Subcutaneous abdominal adipose tissue (tissue), 5 donors: ENCODE measurements at regions not wholly inside any gene's neighbourhood (a gene's known extent, or its start where the extent isn't known, plus 50 kb on each side); places are given as distances from the start of the nearest gene placed in this dataset.

Source experiments
- H3K27ac ChIP-seq: one replicate; pipeline ENCODE4 v1.7.0; 2013; ENCODE audit warnings: low read depth, mild to moderate bottlenecking, inconsistent platforms, low read length, moderate library complexity
- H3K27me3 ChIP-seq, 5 donors: one replicate each; pipeline ENCODE4 v1.7.0; 2013; ENCODE audit warnings: low read length in 5 of 5, inconsistent platforms in 1 of 5; ENCODE audit not compliant: control insufficient read depth in 5 of 5, insufficient read depth in 4 of 5
- H3K36me3 ChIP-seq, 5 donors: one replicate each; pipeline ENCODE4 v1.7.0; 2013; ENCODE audit warnings: low read length in 5 of 5; ENCODE audit not compliant: control insufficient read depth in 5 of 5, insufficient read depth in 5 of 5
- H3K4me1 ChIP-seq, 5 donors: one replicate each; pipeline ENCODE4 v1.7.0; 2013; ENCODE audit warnings: low read length in 5 of 5, mild to moderate bottlenecking in 3 of 5, moderate library complexity in 1 of 5; ENCODE audit not compliant: control insufficient read depth in 5 of 5, insufficient read depth in 5 of 5
- H3K4me3 ChIP-seq, 5 donors: one replicate each; pipeline ENCODE4 v1.7.0; 2013; ENCODE audit warnings: low read length in 5 of 5, low read depth in 1 of 5
- H3K9ac ChIP-seq, 5 donors: one replicate each; pipeline ENCODE4 v1.7.0; 2013; ENCODE audit warnings: low read length in 5 of 5, mild to moderate bottlenecking in 4 of 5, moderate library complexity in 3 of 5
- H3K9me3 ChIP-seq, 5 donors: one replicate each; pipeline ENCODE4 v1.7.0; 2013; ENCODE audit warnings: low read length in 5 of 5; ENCODE audit not compliant: control insufficient read depth in 5 of 5
- donor health status: healthy.
- donor health status: healthy.
- donor health status: healthy.
- donor health status: healthy.
- donor health status: healthy.

DNA sequence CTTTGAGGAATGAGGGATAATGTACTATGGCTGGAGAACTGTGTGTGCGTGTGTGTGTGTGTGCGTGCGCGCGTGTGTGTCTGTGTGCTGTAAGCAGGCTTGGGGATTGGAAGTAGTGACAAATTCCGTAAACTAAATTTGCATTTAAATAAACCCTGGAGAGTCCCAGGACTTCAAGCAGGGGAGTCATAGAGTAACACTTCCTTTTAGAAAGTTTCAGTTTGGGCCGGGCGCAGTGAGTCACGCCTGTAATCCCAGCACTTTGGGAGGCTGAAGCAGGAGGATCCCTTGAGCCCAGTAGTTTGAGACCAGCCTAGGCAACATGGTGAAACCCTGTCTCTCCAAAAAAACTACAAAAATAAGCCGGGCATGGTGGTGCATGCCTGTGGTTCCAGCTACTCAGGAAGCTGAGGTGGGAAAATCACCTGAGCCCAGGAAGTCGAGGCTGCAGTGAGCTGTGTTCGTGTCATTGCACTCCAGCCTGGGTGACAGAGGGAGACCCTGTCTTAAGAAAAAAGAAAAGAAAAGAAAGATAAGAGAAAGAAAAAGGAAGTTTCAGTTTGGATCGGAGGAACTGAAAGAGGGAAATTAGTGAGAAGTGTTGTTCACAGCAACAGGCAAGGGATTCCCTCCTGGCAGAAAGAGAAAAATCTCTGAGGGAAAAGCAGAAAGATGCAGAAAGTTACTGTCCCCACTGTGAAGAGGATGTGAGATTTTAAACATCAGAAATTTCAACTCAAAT, 222.7 kb upstream of the SOX5 start:
- Histone ChIP-seq H3K27ac (no peak overlapping the region), H3K9me3 (no peaks in the 10 kb centered on the region), H3K27me3 (no peaks in the 10 kb centered on the region), H3K9ac (no peak overlapping the region), H3K4me1 (peaks cover 0 to 4% (median 0%) of the 10 kb centered on the region in 5 donors), H3K4me3 (no peak overlapping the region), H3K36me3 (peaks cover 0 to 4% (median 2%) of the 10 kb centered on the region in 5 donors)

DNA sequence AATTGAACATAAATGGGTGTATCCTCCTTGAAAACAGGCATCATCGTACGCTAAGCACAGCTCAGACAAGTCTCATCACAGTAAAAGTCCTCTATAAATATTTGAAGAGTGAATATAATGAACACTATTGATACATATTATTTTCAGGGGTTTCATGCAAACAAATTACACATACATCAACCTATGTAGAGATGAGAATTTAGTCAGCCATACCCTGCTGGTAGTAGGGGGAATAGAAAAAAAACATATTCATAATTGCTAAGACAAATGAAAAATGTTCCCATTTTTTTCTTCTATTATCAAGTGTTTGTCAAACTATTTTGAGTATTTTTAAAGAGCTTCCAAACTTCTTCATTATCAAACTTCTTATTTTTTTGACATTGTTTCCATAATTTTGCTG, 205.6 kb upstream of the SOX5 start:
- H3K27me3 ChIP-seq: no peaks in the 10 kb centered on the region
- H3K9ac ChIP-seq: no peak overlapping the region
- no peaks in the 10 kb centered on the region for H3K9me3 ChIP-seq
- H3K4me1 ChIP-seq: no peaks in the 10 kb centered on the region
- no peak overlapping the region for H3K4me3 ChIP-seq
- no peak overlapping the region for H3K27ac ChIP-seq
- no peaks in the 10 kb centered on the region for H3K36me3 ChIP-seq

DNA sequence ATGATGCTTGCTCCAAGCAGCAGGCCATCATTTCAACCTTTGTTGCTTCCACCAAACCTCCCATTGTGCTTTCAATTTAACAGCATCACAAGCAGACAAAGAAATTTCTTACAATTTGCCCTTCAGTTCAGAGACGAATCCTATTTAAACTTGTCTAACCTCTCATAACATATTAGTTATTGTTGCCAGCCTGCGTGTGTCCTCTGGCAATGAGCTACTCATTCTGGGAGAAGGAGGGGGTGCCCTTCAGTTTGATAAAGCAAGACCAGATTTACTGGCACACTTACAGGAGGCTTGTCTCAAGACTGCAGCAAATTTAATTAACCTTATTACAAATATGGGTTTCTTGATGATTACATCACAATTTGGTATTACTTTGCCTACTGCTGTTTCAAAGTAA, 203.6 kb upstream of the SOX5 start:
- H3K9ac ChIP-seq: no peak overlapping the region
- H3K9me3 ChIP-seq: no peaks in the 10 kb centered on the region
- no peak overlapping the region for H3K4me3 ChIP-seq
- no peaks in the 10 kb centered on the region for H3K27me3 ChIP-seq
- H3K4me1 ChIP-seq: no peaks in the 10 kb centered on the region
- H3K27ac ChIP-seq: no peak overlapping the region
- H3K36me3 ChIP-seq: no peaks in the 10 kb centered on the region

DNA sequence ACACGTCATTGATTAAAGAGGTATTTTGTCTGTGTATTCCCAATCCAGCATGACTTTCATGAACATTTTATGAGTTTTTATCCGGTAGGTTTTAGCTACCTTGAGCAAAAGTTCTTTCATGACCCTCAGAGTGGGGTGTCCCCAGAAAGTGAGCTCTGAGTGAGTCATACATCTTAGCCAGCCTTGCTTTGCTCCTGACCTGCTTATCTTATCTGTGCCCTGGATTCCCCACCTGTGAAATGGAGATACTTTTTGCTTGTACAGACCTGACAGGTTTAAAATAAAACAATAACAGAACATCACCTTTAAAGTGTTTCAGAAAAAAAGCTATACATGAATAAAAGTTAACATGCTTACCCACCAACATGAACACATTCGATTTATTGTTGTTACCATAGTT, 202.8 kb upstream of the SOX5 start:
- Histone ChIP-seq H3K9ac (no peak overlapping the region), H3K36me3 (no peaks in the 10 kb centered on the region), H3K9me3 (no peaks in the 10 kb centered on the region), H3K4me3 (no peak overlapping the region), H3K27me3 (no peaks in the 10 kb centered on the region), H3K4me1 (no peaks in the 10 kb centered on the region), H3K27ac (no peak overlapping the region)

DNA sequence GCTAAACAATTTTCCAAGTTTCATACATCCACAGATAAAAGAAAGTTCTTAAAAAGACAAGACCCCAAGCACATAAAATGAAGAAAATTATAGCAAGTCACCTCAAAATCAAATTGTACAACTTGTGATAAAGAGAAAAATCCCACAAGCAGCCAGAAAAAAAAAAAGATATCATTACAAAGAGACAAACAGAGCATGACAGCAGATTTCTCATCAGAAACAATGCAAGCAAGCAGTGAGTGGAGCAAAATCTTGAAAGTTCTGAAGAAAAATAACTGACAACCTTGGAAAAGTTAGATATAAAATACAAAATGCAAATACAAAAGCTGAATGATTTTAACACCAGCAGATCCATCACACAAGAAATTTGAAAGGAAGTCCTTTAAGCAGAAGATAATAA, 194.5 kb upstream of the SOX5 start:
- H3K27ac ChIP-seq: no peak overlapping the region
- H3K4me3 ChIP-seq: no peak overlapping the region
- H3K9me3 ChIP-seq: peaks cover 0 to 6% (median 0%) of the 10 kb centered on the region in 5 donors
- H3K36me3 ChIP-seq: no peaks in the 10 kb centered on the region
- no peaks in the 10 kb centered on the region for H3K4me1 ChIP-seq
- H3K9ac ChIP-seq: no peak overlapping the region
- no peaks in the 10 kb centered on the region for H3K27me3 ChIP-seq

DNA sequence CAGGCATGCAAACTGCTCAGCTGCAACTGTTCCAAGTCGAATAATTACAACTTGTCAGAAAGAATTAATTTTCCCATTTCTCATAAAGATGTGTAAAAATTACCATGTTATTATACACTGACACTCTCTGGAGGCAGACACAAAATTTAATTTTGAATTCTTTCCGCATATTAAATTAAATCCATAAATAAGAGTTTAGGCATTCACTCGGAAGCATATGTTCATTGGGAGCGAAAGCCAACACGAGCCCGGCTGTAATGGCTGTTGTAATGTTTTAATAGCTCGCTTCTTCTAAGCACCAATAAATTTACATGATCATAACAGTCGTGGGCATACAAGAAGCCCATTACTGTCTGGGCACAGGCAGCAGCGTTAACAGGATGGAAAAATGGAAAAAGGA, 189.6 kb upstream of the SOX5 start:
- no peak overlapping the region for H3K27ac ChIP-seq
- no peaks in the 10 kb centered on the region for H3K27me3 ChIP-seq
- H3K4me3 ChIP-seq: no peak overlapping the region
- H3K9me3 ChIP-seq: peaks cover 0 to 5% (median 0%) of the 10 kb centered on the region in 5 donors
- H3K4me1 ChIP-seq: no peaks in the 10 kb centered on the region
- no peak overlapping the region for H3K9ac ChIP-seq
- H3K36me3 ChIP-seq: no peaks in the 10 kb centered on the region

DNA sequence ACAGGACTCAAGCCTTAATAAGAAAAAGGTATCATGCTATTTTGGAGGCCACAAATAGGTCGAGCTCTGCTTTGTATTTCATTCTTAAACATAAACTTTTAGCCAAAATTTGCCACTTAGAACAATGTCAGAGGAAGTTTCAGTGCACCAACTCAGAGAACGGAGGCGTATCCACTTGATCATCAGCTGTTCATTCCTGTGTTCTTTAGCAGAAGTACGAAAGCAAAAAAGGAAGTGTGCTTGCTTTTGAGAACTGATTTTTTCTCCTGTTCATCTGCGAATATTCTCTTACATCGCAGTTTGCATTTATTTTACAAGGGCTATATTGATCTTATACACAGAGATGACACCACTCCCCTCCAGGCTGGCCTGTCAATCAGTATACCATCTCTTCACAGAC, 188.6 kb upstream of the SOX5 start:
- no peak overlapping the region for H3K4me3 ChIP-seq
- H3K27ac ChIP-seq: no peak overlapping the region
- H3K27me3 ChIP-seq: no peaks in the 10 kb centered on the region
- H3K36me3 ChIP-seq: no peaks in the 10 kb centered on the region
- no peaks in the 10 kb centered on the region for H3K9me3 ChIP-seq
- H3K9ac ChIP-seq: no peak overlapping the region
- no peaks in the 10 kb centered on the region for H3K4me1 ChIP-seq

DNA sequence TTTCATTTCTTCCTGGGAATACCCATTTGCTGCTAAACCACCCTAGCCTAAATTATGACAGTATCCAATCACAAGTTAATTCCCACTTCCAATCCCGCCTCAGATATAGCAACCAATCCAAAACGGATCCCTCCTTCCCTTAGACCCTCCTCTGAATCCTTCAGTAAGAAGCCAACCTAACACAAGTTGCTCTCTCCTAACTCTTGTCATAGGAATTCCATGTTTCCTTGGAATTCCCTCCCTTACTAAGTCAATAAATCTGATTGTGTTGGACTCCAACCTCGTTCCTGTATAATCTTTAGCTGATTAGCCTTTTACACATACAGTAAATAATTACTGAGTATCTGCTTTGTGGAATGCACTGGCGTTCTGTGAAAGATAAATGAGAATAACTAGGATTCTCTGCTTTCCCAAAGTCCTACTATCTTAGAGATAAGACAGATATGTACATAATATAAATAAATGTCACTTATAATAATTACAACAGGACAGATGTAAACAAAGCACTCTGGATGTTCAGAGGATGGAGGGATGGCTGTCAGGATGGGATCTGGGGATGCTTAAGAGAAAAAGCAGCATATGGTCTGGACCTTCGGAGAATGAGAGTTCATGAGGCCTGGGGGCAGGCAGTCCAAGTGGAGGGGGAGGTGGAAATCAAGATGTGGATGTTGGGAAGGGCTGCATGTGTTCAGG, 185.8 kb upstream of the SOX5 start:
- Histone ChIP-seq H3K9ac (no peak overlapping the region), H3K27ac (no peak overlapping the region), H3K27me3 (no peaks in the 10 kb centered on the region), H3K36me3 (no peaks in the 10 kb centered on the region), H3K4me1 (no peaks in the 10 kb centered on the region), H3K9me3 (no peaks in the 10 kb centered on the region), H3K4me3 (no peak overlapping the region)

DNA sequence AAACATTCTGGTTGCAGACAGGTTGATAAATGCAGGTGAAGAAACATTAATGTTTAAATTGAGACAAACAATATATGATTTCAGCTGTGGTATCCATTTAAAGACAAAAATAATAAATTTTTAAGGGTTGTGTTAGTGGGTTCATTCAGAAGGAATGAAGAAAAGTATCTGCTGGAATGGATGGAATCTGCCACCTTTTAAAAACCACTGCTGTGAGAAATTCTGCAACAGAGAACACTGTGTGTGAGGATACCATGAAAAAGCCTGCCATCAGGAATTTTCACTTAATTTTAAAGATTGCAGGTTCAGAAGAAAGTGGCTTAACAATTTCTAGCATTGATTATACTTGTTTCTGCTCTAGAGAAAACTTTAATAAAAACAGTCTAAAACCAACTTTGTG, 184.6 kb upstream of the SOX5 start:
- H3K4me1 ChIP-seq: no peaks in the 10 kb centered on the region
- no peaks in the 10 kb centered on the region for H3K9me3 ChIP-seq
- H3K9ac ChIP-seq: no peak overlapping the region
- no peak overlapping the region for H3K4me3 ChIP-seq
- no peaks in the 10 kb centered on the region for H3K27me3 ChIP-seq
- H3K27ac ChIP-seq: no peak overlapping the region
- H3K36me3 ChIP-seq: no peaks in the 10 kb centered on the region

DNA sequence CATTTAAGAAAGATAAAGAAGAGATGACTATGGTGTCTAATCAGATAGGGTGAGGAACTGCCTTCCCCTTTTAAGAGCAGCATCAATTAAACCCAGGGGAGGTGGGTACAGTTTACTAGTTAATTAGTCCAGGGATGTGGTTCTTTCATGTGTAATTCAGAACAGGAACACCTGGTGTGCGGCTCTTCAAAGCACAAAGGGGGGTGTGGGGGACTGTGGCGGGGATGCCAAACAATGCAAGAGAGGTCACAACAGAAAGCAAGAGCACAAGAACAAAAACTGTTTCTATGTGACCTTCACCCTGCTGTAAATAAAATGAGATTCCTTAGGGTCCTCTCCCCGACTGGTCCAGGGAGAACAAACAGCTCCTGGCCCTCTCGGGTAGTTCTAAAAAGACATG, 183.9 kb upstream of the SOX5 start:
- H3K27me3 ChIP-seq: no peaks in the 10 kb centered on the region
- H3K36me3 ChIP-seq: no peaks in the 10 kb centered on the region
- H3K27ac ChIP-seq: no peak overlapping the region
- no peaks in the 10 kb centered on the region for H3K4me1 ChIP-seq
- no peak overlapping the region for H3K4me3 ChIP-seq
- no peak overlapping the region for H3K9ac ChIP-seq
- H3K9me3 ChIP-seq: no peaks in the 10 kb centered on the region
